HepG2 (cell line): ENCODE measurements at regions not wholly inside any gene's neighbourhood (a gene's known extent, or its start where the extent isn't known, plus 50 kb on each side); places are given as distances from the start of the nearest gene placed in this dataset.

Experiments
- ATAC-seq: fragments of 200-7000 bp; cut with Tn5 transposase; 3 replicates; pipeline ENCODE4 v1.9.1; 2020; ENCODE audit warnings: mild to moderate bottlenecking, moderate library complexity
- BruUV-seq: library from RNA; stranded (reverse); fragments of 400-500 nt; replicated peaks from 2 replicates; lab custom pipeline; 2021; lab: Mats Ljungman, UMichigan
- CTCF ChIA-PET: fragments of 300-600 bp; formaldehyde crosslinking; extraction: SDS; loops from one replicate; lab custom pipeline; 2021; ENCODE audit warnings: low total read pairs, inconsistent platforms, low intra/inter-chr PET ratio; lab: Yijun Ruan, JAX
- POLR2A ChIA-PET: fragments of 350-600 bp; sonication (Branson Sonifier 250); formaldehyde crosslinking; loops from one replicate; lab custom pipeline; 2020; ENCODE audit warnings: antibody characterized with exemption, inconsistent platforms; lab: Yijun Ruan, JAX
- DNase-seq: peaks from one replicate; pipeline ENCODE4 v3.0.0-alpha.2; 2015; ENCODE audit warnings: low spot score
- FAIRE-seq: peaks from 3 replicates; lab custom pipeline; 2011; peaks lifted over from hg19 to GRCh38; lab: Jason Lieb, UNC
- H2AFZ ChIP-seq: one replicate; pipeline ENCODE4 v1.6.1; 2011; ENCODE audit warnings: low read length, inconsistent platforms
- H3K27ac ChIP-seq: fragments of 300-600 bp; 3 replicates; pipeline ENCODE4 v1.8.0; 2011; ENCODE audit warnings: mixed run types, mild to moderate bottlenecking, mixed read lengths, low read length, inconsistent platforms; ENCODE audit not compliant: insufficient read depth; ENCODE audit errors: extremely low read length
- H3K27me3 ChIP-seq, 2 experiments: fragments of 200-600 bp in 1 of 2; 2 replicates in 1 of 2; 3 replicates in 1 of 2; pipeline versions ENCODE4 v1.6.0 to v1.8.0; 2011; ENCODE audit warnings: low read length in 2 of 2, mild to moderate bottlenecking in 2 of 2, moderate library complexity in 2 of 2, inconsistent platforms in 1 of 2; ENCODE audit not compliant: insufficient read depth in 2 of 2, control insufficient read depth in 1 of 2
- H3K36me3 ChIP-seq, 2 experiments: fragments of 200-600 bp in 1 of 2; replicated peaks in 1 of 2; 2 replicates in 1 of 2; 3 replicates in 1 of 2; pipeline versions ENCODE4 v1.5.1 to v1.8.0; 2011; ENCODE audit warnings: low read length in 2 of 2, inconsistent platforms in 1 of 2; ENCODE audit not compliant: insufficient read depth in 2 of 2, control insufficient read depth in 1 of 2
- H3K4me1 ChIP-seq: 2 replicates; pipeline ENCODE4 v1.5.1; 2012; ENCODE audit warnings: low read length, inconsistent platforms; ENCODE audit not compliant: insufficient read depth
- H3K4me2 ChIP-seq: 2 replicates; pipeline ENCODE4 v1.6.0; 2011; ENCODE audit warnings: low read depth, low read length, inconsistent platforms
- H3K4me3 ChIP-seq, 3 experiments: fragments of 200-600 bp in 1 of 3; sonication (generic), shearing (Covaris generic) in 1 of 3; replicated peaks in 1 of 3; 2 replicates each; pipeline ENCODE4 v1.5.1; 2011 to 2016; ENCODE audit warnings: low read length in 3 of 3, inconsistent platforms in 2 of 3, low read depth in 2 of 3, mild to moderate bottlenecking in 2 of 3, control low read depth in 1 of 3, mixed read lengths in 1 of 3; ENCODE audit not compliant: insufficient read depth in 1 of 3
- H3K79me2 ChIP-seq: one replicate; pipeline ENCODE4 v1.6.1; 2011; ENCODE audit warnings: low read length, inconsistent platforms; ENCODE audit not compliant: insufficient read depth
- H3K9ac ChIP-seq: 2 replicates; pipeline ENCODE4 v1.6.0; 2011; ENCODE audit warnings: mild to moderate bottlenecking, low read depth, low read length, inconsistent platforms; ENCODE audit not compliant: insufficient read depth
- H3K9me3 ChIP-seq: 2 replicates; pipeline ENCODE4 v1.5.1; 2012; ENCODE audit warnings: mild to moderate bottlenecking, low read length
- H4K20me1 ChIP-seq: 2 replicates; pipeline ENCODE4 v1.6.0; 2011; ENCODE audit warnings: inconsistent platforms, mild to moderate bottlenecking, low read length, moderate library complexity; ENCODE audit not compliant: insufficient read depth
- AGO1 ChIP-seq: fragments of 200-400 bp; formaldehyde crosslinking; IDR thresholded peaks from 2 replicates; pipeline ENCODE4 v1.6.1; 2017; ENCODE audit warnings: mild to moderate bottlenecking, low read depth, low read length, moderate library complexity; ENCODE audit not compliant: poor library complexity, severe bottlenecking
- GTF2F1 ChIP-seq: fragments of 150-350 bp; IDR thresholded peaks from 2 replicates; pipeline ENCODE4 v1.6.1; 2014; ENCODE audit warnings: low read length
- POGZ ChIP-seq: sonication (generic); formaldehyde crosslinking; IDR thresholded peaks from 2 replicates; pipeline ENCODE4 v1.4.0; 2020; ENCODE audit warnings: mild to moderate bottlenecking, missing genetic modification reagents
- RORA ChIP-seq: sonication (generic); formaldehyde crosslinking; IDR thresholded peaks from 2 replicates; pipeline ENCODE4 v1.5.0; 2020; ENCODE audit warnings: mild to moderate bottlenecking, missing genetic modification reagents, moderate library complexity
- STAG1 ChIP-seq: sonication (generic); formaldehyde crosslinking; IDR thresholded peaks from 2 replicates; pipeline ENCODE4 v1.4.0; 2020; ENCODE audit warnings: missing genetic modification reagents
- ZNF761 ChIP-seq: sonication (generic); formaldehyde crosslinking; conservative IDR thresholded peaks from 2 replicates; pipeline ENCODE4 v1.4.0; 2020; ENCODE audit warnings: mild to moderate bottlenecking, missing genetic modification reagents
- ZNF879 ChIP-seq: sonication (generic); formaldehyde crosslinking; IDR thresholded peaks from 2 replicates; pipeline ENCODE4 v1.8.1; 2023; ENCODE audit warnings: missing genetic modification reagents
- ZSCAN25 ChIP-seq: sonication (generic); formaldehyde crosslinking; IDR thresholded peaks from 2 replicates; pipeline ENCODE4 v1.8.0; 2022; ENCODE audit warnings: mild to moderate bottlenecking, missing genetic modification reagents
- WGBS: methylation state at CpG from one replicate; pipeline ENCODE4 v1.1.6; 2017; ENCODE audit warnings: low lambda C conversion rate; 5-methylcytosine and 5-hydroxymethylcytosine counted together
- in situ Hi-C: cut with HindIII; loops from 2 replicates; pipeline ENCODE4 v1.10.0; 2017; ENCODE audit warnings: low pct_unique_long_range_greater_than_20kb; ENCODE audit not compliant: extremely low pct_ligation_motif_present
- intact Hi-C: fragments of 100-400 bp; cut with micrococcal nuclease; formaldehyde crosslinking; loops from one replicate; pipeline ENCODE4 v1.10.0; 2022; ENCODE audit not compliant: unreplicated experiment
- TF ChIP-seq, protein P1 (sequence below): IDR thresholded peaks from 2 replicates; pipeline ENCODE4 v1.4.0; 2020; ENCODE audit warnings: mild to moderate bottlenecking, missing genetic modification reagents
- TF ChIP-seq, protein P2 (sequence below): sonication (generic); formaldehyde crosslinking; IDR thresholded peaks from 2 replicates; pipeline ENCODE4 v1.5.0; 2020; ENCODE audit warnings: mild to moderate bottlenecking, missing genetic modification reagents, moderate library complexity
- TF ChIP-seq, protein P3 (sequence below): sonication (generic); formaldehyde crosslinking; IDR thresholded peaks from 2 replicates; pipeline ENCODE4 v1.4.0; 2020; ENCODE audit warnings: missing genetic modification reagents, borderline replicate concordance
- TF ChIP-seq, protein P4 (sequence below): sonication (generic); formaldehyde crosslinking; IDR thresholded peaks from 2 replicates; pipeline ENCODE4 v1.4.0; 2020; ENCODE audit warnings: missing genetic modification reagents

DNA sequence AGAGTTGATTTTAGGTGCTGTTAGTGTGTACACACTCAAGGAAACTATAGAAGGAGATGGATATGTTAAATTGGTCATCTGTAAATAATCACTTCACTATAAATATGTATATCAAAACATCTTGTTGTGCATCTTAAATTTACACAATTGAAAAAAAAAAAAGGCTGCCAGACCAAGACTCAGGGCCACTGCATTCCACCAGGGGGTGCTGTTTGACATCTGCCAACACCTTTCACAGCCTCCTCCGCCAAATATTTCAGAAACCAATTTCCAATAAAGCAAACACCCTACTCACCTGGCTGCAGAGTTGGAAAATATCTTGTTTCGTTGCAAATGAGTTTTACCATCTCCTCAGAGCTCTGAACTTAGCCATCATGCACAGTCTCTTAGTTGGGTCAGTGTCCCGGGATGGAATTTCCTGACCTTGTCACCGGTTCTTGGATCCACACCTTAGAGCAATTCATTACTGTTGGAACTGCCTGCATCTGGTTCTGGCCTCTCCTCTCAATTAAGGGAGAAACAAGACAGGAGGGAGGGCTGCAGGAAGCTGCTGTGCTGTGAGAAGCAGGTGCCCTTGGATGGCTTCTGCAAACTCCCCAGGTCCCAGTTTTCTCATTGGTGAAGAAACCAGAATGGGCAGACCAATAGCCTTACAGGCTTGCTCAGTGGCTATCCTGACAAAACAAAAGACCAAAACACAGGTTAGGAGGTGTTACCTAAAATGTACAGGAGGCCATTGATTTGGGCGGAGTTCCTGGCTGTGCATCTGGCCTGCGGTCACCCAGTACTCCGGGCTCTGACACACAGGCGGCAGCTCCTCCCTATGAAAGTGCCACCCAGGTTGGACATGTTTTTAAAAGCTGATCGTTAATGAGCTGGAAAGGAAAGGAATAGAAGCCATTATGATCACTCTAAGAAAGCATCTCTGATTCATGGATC, 746.6 kb downstream of the UQCRFS1 start:
- no peaks in the 10 kb centered on the region for H3K79me2 ChIP-seq
- H3K9me3 ChIP-seq: peaks cover 47% of the 10 kb centered on the region
- BruUV-seq: no TSS peak
- intact Hi-C loops (no loop called here), in situ Hi-C loops (loop anchor here (10.0 to 25.0 kb wide), 2 partner anchors 238 to 421 kb away; no protein-coding TSS in a partner anchor)
- H3K9ac ChIP-seq: no peak overlapping the region
- ATAC-seq (no peak), FAIRE-seq (no peak), DNase-seq (peak; percentile 3)
- POLR2A ChIA-PET: no interaction called here
- H3K27ac ChIP-seq: no peak overlapping the region
- H3K4me1 ChIP-seq: no peaks in the 10 kb centered on the region
- no peaks in the 10 kb centered on the region; a peak in 1 of 5 replicates for H3K27me3 ChIP-seq
- no peak overlapping the region for H2AFZ ChIP-seq
- H4K20me1 ChIP-seq: no peaks in the 10 kb centered on the region
- 64% methylated on average over 4 of the region's 9 CpGs for WGBS
- no peak overlapping the region for H3K4me3 ChIP-seq
- no peak overlapping the region for H3K4me2 ChIP-seq
- H3K36me3 ChIP-seq: no peaks in the 10 kb centered on the region
- CTCF ChIA-PET: interaction anchor here (1.3 to 1.5 kb wide), 2 partner anchors 244 to 413 kb away, joined by 4 to 11 read pairs; no protein-coding TSS in a partner anchor
- TF ChIP-seq STAG1 (CRISPR knock-in tag) (peak; percentile 23; the same call in 1 of the 2 replicates), ZNF879 (CRISPR knock-in tag) (no peak), ZSCAN25 (CRISPR knock-in tag) (no peak), GTF2F1 (no peak), ZNF761 (CRISPR knock-in tag) (no peak), POGZ (CRISPR knock-in tag) (no peak), AGO1 (no peak), RORA (CRISPR knock-in tag) (no peak)
- TF ChIP-seq, protein P1, sequence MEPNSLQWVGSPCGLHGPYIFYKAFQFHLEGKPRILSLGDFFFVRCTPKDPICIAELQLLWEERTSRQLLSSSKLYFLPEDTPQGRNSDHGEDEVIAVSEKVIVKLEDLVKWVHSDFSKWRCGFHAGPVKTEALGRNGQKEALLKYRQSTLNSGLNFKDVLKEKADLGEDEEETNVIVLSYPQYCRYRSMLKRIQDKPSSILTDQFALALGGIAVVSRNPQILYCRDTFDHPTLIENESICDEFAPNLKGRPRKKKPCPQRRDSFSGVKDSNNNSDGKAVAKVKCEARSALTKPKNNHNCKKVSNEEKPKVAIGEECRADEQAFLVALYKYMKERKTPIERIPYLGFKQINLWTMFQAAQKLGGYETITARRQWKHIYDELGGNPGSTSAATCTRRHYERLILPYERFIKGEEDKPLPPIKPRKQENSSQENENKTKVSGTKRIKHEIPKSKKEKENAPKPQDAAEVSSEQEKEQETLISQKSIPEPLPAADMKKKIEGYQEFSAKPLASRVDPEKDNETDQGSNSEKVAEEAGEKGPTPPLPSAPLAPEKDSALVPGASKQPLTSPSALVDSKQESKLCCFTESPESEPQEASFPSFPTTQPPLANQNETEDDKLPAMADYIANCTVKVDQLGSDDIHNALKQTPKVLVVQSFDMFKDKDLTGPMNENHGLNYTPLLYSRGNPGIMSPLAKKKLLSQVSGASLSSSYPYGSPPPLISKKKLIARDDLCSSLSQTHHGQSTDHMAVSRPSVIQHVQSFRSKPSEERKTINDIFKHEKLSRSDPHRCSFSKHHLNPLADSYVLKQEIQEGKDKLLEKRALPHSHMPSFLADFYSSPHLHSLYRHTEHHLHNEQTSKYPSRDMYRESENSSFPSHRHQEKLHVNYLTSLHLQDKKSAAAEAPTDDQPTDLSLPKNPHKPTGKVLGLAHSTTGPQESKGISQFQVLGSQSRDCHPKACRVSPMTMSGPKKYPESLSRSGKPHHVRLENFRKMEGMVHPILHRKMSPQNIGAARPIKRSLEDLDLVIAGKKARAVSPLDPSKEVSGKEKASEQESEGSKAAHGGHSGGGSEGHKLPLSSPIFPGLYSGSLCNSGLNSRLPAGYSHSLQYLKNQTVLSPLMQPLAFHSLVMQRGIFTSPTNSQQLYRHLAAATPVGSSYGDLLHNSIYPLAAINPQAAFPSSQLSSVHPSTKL (CRISPR knock-in tag): no peak
- TF ChIP-seq, protein P2, sequence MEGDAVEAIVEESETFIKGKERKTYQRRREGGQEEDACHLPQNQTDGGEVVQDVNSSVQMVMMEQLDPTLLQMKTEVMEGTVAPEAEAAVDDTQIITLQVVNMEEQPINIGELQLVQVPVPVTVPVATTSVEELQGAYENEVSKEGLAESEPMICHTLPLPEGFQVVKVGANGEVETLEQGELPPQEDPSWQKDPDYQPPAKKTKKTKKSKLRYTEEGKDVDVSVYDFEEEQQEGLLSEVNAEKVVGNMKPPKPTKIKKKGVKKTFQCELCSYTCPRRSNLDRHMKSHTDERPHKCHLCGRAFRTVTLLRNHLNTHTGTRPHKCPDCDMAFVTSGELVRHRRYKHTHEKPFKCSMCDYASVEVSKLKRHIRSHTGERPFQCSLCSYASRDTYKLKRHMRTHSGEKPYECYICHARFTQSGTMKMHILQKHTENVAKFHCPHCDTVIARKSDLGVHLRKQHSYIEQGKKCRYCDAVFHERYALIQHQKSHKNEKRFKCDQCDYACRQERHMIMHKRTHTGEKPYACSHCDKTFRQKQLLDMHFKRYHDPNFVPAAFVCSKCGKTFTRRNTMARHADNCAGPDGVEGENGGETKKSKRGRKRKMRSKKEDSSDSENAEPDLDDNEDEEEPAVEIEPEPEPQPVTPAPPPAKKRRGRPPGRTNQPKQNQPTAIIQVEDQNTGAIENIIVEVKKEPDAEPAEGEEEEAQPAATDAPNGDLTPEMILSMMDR (CRISPR knock-in tag): peak; percentile 45
- TF ChIP-seq, protein P3, sequence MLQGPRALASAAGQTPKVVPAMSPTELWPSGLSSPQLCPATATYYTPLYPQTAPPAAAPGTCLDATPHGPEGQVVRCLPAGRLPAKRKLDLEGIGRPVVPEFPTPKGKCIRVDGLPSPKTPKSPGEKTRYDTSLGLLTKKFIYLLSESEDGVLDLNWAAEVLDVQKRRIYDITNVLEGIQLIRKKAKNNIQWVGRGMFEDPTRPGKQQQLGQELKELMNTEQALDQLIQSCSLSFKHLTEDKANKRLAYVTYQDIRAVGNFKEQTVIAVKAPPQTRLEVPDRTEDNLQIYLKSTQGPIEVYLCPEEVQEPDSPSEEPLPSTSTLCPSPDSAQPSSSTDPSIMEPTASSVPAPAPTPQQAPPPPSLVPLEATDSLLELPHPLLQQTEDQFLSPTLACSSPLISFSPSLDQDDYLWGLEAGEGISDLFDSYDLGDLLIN (CRISPR knock-in tag): no peak
- TF ChIP-seq, protein P4, sequence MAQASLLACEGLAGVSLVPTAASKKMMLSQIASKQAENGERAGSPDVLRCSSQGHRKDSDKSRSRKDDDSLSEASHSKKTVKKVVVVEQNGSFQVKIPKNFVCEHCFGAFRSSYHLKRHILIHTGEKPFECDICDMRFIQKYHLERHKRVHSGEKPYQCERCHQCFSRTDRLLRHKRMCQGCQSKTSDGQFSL (CRISPR knock-in tag): no peak
